ENCODE measurements at regions not wholly inside any gene's neighbourhood (a gene's known extent, or its start where the extent isn't known, plus 50 kb on each side); places are given as distances from the start of the nearest gene placed in this dataset.

- DNase-seq (ENCODE audit: extremely low spot score, unreplicated experiment): no peak
- Mint-ChIP-seq H3K36me3 (ENCODE audit: unreplicated experiment) (no peaks in the 10 kb centered on the region), H3K9me3 (ENCODE audit: unreplicated experiment) (no peaks in the 10 kb centered on the region), H3K27ac (ENCODE audit: unreplicated experiment) (no peak overlapping the region), H3K27me3 (ENCODE audit: unreplicated experiment) (no peaks in the 10 kb centered on the region), H3K4me1 (ENCODE audit: unreplicated experiment) (no peaks in the 10 kb centered on the region), H3K4me3 (ENCODE audit: unreplicated experiment) (no peak overlapping the region)
- TF ChIP-seq CTCF (IDR thresholded peaks at IDR 0.05): no peak
Measured at GRCh38 chr6:86595641-86596040, 341.7 kb upstream of the HTR1E start.

DNA sequence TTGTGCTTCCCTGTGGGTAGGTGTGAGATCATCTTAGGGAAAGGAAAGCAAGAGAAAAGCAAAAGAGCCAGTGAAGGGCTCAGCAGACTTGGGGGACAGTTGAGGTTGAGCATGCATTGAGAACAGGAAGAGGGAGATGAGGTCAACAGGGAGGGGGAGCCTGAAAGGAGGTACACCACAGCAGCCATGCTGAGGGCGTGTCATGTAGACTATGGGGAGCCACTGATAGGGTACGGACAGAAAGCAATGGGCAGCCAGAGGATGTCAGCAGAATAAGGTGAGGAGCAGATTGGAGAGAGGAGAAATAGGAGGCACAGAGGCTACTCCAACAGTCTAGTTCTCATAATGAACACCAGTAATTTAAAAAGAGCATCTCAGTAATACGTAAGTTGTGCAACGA is 351.1 kb upstream of the HTR1E start:
- DNase-seq (ENCODE audit: extremely low spot score, unreplicated experiment): no peak
- H3K9me3 Mint-ChIP-seq (ENCODE audit: unreplicated experiment): peaks cover 25% of the 10 kb centered on the region
- H3K27ac Mint-ChIP-seq (ENCODE audit: unreplicated experiment): no peak overlapping the region
- no peaks in the 10 kb centered on the region for H3K4me1 Mint-ChIP-seq (ENCODE audit: unreplicated experiment)
- H3K27me3 Mint-ChIP-seq (ENCODE audit: unreplicated experiment): no peaks in the 10 kb centered on the region
- H3K4me3 Mint-ChIP-seq (ENCODE audit: unreplicated experiment): no peak overlapping the region
- H3K36me3 Mint-ChIP-seq (ENCODE audit: unreplicated experiment): no peaks in the 10 kb centered on the region
- no peak for TF ChIP-seq CTCF (IDR thresholded peaks at IDR 0.05)

DNA sequence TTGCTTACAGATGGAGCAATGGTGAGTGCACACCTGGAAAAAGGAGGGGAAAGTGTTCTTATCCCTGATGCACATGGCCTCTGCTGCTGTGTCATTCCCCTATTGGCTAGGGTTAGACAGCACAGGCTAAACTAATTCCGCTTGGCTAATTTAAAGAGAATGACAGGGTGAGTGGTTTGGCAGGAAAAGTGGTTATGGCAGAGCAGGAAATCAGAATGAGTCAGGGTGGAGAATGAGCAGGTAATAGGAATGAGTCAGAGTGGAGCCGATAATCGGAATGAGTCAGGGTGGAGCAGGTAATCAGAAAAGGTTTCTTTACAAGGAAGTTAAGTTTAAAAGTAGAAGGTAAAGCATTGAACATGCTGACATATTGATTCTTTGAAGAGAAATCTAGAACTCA is 355.5 kb upstream of the HTR1E start:
- Mint-ChIP-seq H3K36me3 (ENCODE audit: unreplicated experiment) (no peaks in the 10 kb centered on the region), H3K27ac (ENCODE audit: unreplicated experiment) (no peak overlapping the region), H3K4me1 (ENCODE audit: unreplicated experiment) (no peaks in the 10 kb centered on the region), H3K27me3 (ENCODE audit: unreplicated experiment) (no peaks in the 10 kb centered on the region), H3K9me3 (ENCODE audit: unreplicated experiment) (peaks cover 42% of the 10 kb centered on the region), H3K4me3 (ENCODE audit: unreplicated experiment) (no peak overlapping the region)
- no peak for DNase-seq (ENCODE audit: extremely low spot score, unreplicated experiment)
- no peak for TF ChIP-seq CTCF (IDR thresholded peaks at IDR 0.05)

DNA sequence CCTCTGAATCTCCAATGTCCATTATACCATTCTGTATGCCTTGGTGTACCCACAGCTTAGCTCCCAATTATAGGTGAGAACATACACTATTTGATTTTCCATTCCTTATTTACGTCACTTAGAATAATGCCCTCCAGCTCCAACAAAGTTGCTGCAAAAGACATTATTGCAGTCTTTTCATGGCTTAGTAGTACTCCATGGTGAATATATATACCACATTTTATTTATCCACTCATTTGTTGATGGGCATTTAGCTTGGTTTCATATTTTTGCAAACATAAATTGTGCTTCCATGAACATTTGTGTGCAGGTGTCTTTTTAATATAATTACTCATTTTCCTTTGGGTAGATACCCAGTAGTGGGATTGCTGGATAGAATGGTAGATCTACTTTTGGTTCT is 374.1 kb upstream of the HTR1E start:
- Mint-ChIP-seq H3K27ac (ENCODE audit: unreplicated experiment) (no peak overlapping the region), H3K4me1 (ENCODE audit: unreplicated experiment) (no peaks in the 10 kb centered on the region), H3K27me3 (ENCODE audit: unreplicated experiment) (no peaks in the 10 kb centered on the region), H3K4me3 (ENCODE audit: unreplicated experiment) (no peak overlapping the region), H3K36me3 (ENCODE audit: unreplicated experiment) (no peaks in the 10 kb centered on the region), H3K9me3 (ENCODE audit: unreplicated experiment) (peaks cover 50% of the 10 kb centered on the region)
- TF ChIP-seq CTCF (IDR thresholded peaks at IDR 0.05): no peak
- no peak for DNase-seq (ENCODE audit: extremely low spot score, unreplicated experiment)

DNA sequence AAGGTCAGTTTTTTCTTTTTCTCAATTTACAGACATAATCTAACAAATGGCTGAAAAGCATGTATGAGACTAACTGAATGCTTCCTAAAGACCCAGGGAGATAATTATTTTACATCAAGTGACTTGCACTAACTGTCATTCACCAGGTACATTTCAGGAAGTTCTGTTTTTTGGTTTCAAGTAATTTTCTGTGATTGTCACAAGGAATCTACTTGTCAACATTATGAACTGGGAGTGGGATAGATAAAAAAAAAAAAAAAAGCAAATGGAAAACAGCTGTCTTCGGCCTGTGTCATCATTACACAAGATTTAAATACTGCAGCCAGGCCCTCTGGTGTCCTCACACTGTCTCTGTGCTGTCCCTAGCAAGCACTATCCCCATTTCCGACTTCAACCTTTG is 379.0 kb upstream of the HTR1E start:
- no peaks in the 10 kb centered on the region for H3K4me1 Mint-ChIP-seq (ENCODE audit: unreplicated experiment)
- H3K4me3 Mint-ChIP-seq (ENCODE audit: unreplicated experiment): no peak overlapping the region
- DNase-seq (ENCODE audit: extremely low spot score, unreplicated experiment): no peak
- no peak overlapping the region for H3K27ac Mint-ChIP-seq (ENCODE audit: unreplicated experiment)
- H3K27me3 Mint-ChIP-seq (ENCODE audit: unreplicated experiment): no peaks in the 10 kb centered on the region
- H3K36me3 Mint-ChIP-seq (ENCODE audit: unreplicated experiment): no peaks in the 10 kb centered on the region
- H3K9me3 Mint-ChIP-seq (ENCODE audit: unreplicated experiment): peaks cover 19% of the 10 kb centered on the region
- no peak for TF ChIP-seq CTCF (IDR thresholded peaks at IDR 0.05)
